K562 (cell line): ENCODE measurements at regions not wholly inside any gene's neighbourhood (a gene's known extent, or its start where the extent isn't known, plus 50 kb on each side); places are given as distances from the start of the nearest gene placed in this dataset.

ENCODE experiments used
- ATAC-seq: fragments of 200-7000 bp; cut with Tn5 transposase; 3 replicates; pipeline ENCODE4 v1.9.1; 2020; ENCODE audit warnings: moderate library complexity
- BruUV-seq: library from RNA; stranded (reverse); fragments of 400-500 nt; replicated peaks from 2 replicates; lab custom pipeline; 2021; lab: Mats Ljungman, UMichigan
- CTCF ChIA-PET: fragments of 300-600 bp; formaldehyde crosslinking; extraction: SDS; loops from one replicate; lab custom pipeline; 2021; ENCODE audit warnings: low intra/inter-chr PET ratio; lab: Yijun Ruan, JAX
- POLR2A ChIA-PET: fragments of 300-600, 350-650 bp; sonication (Branson Sonifier 250); formaldehyde crosslinking; extraction: SDS; loops from one replicate; lab custom pipeline; 2021; ENCODE audit warnings: antibody characterized with exemption, inconsistent platforms; lab: Yijun Ruan, JAX
- DNase-seq, 4 experiments: peaks; one replicate each; pipeline versions ENCODE4 v3.0.0 to v3.0.0-alpha.2; 2011 to 2018; ENCODE audit warnings: low spot score in 3 of 4, mixed read lengths in 3 of 4; ENCODE audit errors: extremely low read depth in 1 of 4
- FAIRE-seq: peaks from 2 replicates; lab custom pipeline; 2011; peaks lifted over from hg19 to GRCh38; lab: Jason Lieb, UNC
- H2AFZ ChIP-seq: 2 replicates; pipeline ENCODE4 v1.6.0; 2011; ENCODE audit warnings: low read depth, low read length, control low read depth, inconsistent platforms
- H3K27ac ChIP-seq: fragments of 200-600 bp; 3 replicates; pipeline ENCODE4 v1.8.0; 2011; ENCODE audit warnings: low read depth, mild to moderate bottlenecking, control low read depth, inconsistent platforms, low read length, moderate library complexity, mixed read lengths; ENCODE audit errors: extremely low read depth
- H3K27me3 ChIP-seq, 2 experiments: fragments of 300-600 bp in 1 of 2; 2 replicates in 1 of 2; 3 replicates in 1 of 2; pipeline versions ENCODE4 v1.6.0 to v1.8.0; 2011; ENCODE audit warnings: inconsistent platforms in 2 of 2, low read length in 2 of 2, mild to moderate bottlenecking in 1 of 2, mixed read lengths in 1 of 2, moderate library complexity in 1 of 2; ENCODE audit not compliant: control insufficient read depth in 2 of 2, insufficient read depth in 2 of 2
- H3K36me3 ChIP-seq: fragments of 300-600 bp; 3 replicates; pipeline ENCODE4 v1.8.0; 2011; ENCODE audit warnings: mild to moderate bottlenecking, low read length, inconsistent platforms; ENCODE audit not compliant: control insufficient read depth, insufficient read depth
- H3K4me1 ChIP-seq, 2 experiments: fragments of 200-600 bp in 1 of 2; replicated peaks in 1 of 2; 2 replicates in 1 of 2; 3 replicates in 1 of 2; pipeline versions ENCODE4 v1.5.1 to v1.8.0; 2011; ENCODE audit warnings: inconsistent platforms in 2 of 2, low read length in 2 of 2, mild to moderate bottlenecking in 1 of 2, mixed read lengths in 1 of 2, moderate library complexity in 1 of 2; ENCODE audit not compliant: control insufficient read depth in 2 of 2, insufficient read depth in 2 of 2
- H3K4me2 ChIP-seq: 2 replicates; pipeline ENCODE4 v1.6.1; 2011; ENCODE audit warnings: low read length, control low read depth, inconsistent platforms, mixed read lengths; ENCODE audit not compliant: insufficient read depth
- H3K4me3 ChIP-seq: fragments of 200-600 bp; sonication (generic), shearing (Covaris generic); 2 replicates; pipeline ENCODE4 v1.5.1; 2016; ENCODE audit warnings: control low read depth, inconsistent platforms
- H3K79me2 ChIP-seq: fragments of 200-600 bp; 3 replicates; pipeline ENCODE4 v1.8.0; 2011; ENCODE audit warnings: low read length, inconsistent platforms; ENCODE audit not compliant: control insufficient read depth, insufficient read depth
- H3K9ac ChIP-seq, 2 experiments: 2 replicates each; pipeline versions ENCODE4 v1.6.0 to v1.6.1; 2011; ENCODE audit warnings: low read depth in 2 of 2, low read length in 2 of 2, control low read depth in 1 of 2, inconsistent platforms in 1 of 2, mild to moderate bottlenecking in 1 of 2, mixed read lengths in 1 of 2; ENCODE audit not compliant: insufficient read depth in 1 of 2
- H3K9me1 ChIP-seq: one replicate; pipeline ENCODE4 v1.6.0; 2011; ENCODE audit warnings: inconsistent platforms, mild to moderate bottlenecking, low read length, moderate library complexity; ENCODE audit not compliant: control insufficient read depth, insufficient read depth
- H3K9me3 ChIP-seq: replicated peaks from 2 replicates; pipeline ENCODE4 v1.5.1; 2011; ENCODE audit warnings: low read depth, low read length, inconsistent platforms; ENCODE audit not compliant: control insufficient read depth, insufficient read depth
- H4K20me1 ChIP-seq: replicated peaks from 2 replicates; pipeline ENCODE4 v1.6.1; 2011; ENCODE audit warnings: low read length, inconsistent platforms, mixed read lengths; ENCODE audit not compliant: control insufficient read depth, insufficient read depth
- CBFA2T3 ChIP-seq: fragments of 450-650 bp; IDR thresholded peaks from 2 replicates; pipeline ENCODE4 v1.6.1; 2017
- DIDO1 ChIP-seq: fragments of 450-650 bp; IDR thresholded peaks from 2 replicates; pipeline ENCODE4 v1.6.1; 2016; ENCODE audit warnings: low read depth, missing biosample characterization, missing genetic modification characterization
- ELF1 ChIP-seq: fragments of 200-800 bp; sonication (Bioruptor generic); IDR thresholded peaks from 2 replicates; pipeline ENCODE4 v1.6.1; 2016; ENCODE audit warnings: missing genetic modification characterization, missing compliant biosample characterization
- HMG20B ChIP-seq: fragments of 250-450 bp; sonication (Bioruptor Pico); IDR thresholded peaks from 2 replicates; pipeline ENCODE4 v1.5.0; 2021; ENCODE audit warnings: mild to moderate bottlenecking
- HNRNPH1 ChIP-seq: fragments of 200-400 bp; formaldehyde crosslinking; optimal IDR thresholded peaks from 2 replicates; pipeline ENCODE3; 2017; ENCODE audit warnings: low read depth, mild to moderate bottlenecking, low read length, moderate library complexity
- IFI16 ChIP-seq: fragments of 250-450 bp; sonication (Bioruptor Pico); IDR thresholded peaks from 2 replicates; pipeline ENCODE4 v2.1.2; 2022; ENCODE audit warnings: mild to moderate bottlenecking, inconsistent platforms
- NR2C1 ChIP-seq, 2 experiments: fragments of 450-650 bp; IDR thresholded peaks; 2 replicates each; pipeline ENCODE4 v1.6.1; 2017; ENCODE audit warnings: mild to moderate bottlenecking in 2 of 2, antibody characterized with exemption in 1 of 2, inconsistent platforms in 1 of 2, missing compliant biosample characterization in 1 of 2, missing genetic modification characterization in 1 of 2
- PREB ChIP-seq: sonication (generic); formaldehyde crosslinking; IDR thresholded peaks from 2 replicates; pipeline ENCODE4 v1.8.1; 2023; ENCODE audit warnings: mild to moderate bottlenecking, missing genetic modification reagents
- PTRF ChIP-seq: fragments of 450-650 bp; IDR thresholded peaks from 2 replicates; pipeline ENCODE4 v1.6.1; 2016; ENCODE audit warnings: mild to moderate bottlenecking, missing genetic modification characterization, missing compliant biosample characterization
- TBL1XR1 ChIP-seq, 2 experiments: IDR thresholded peaks; 2 replicates each; pipeline ENCODE4 v1.6.1; 2012; ENCODE audit warnings: improper control_type of control experiment in 2 of 2, low read length in 2 of 2, mild to moderate bottlenecking in 1 of 2
- TSC22D4 ChIP-seq: fragments of 450-650 bp; IDR thresholded peaks from 2 replicates; pipeline ENCODE4 v1.6.1; 2016; ENCODE audit warnings: missing genetic modification characterization, missing biosample characterization, control low read depth
- ZKSCAN3 ChIP-seq: fragments of 250-450 bp; sonication (Bioruptor Pico); IDR thresholded peaks from 2 replicates; pipeline ENCODE4 v1.4.0; 2020
- ZKSCAN8 ChIP-seq: fragments of 200-800 bp; sonication (Bioruptor generic); IDR thresholded peaks from 2 replicates; pipeline ENCODE4 v1.6.1; 2016; ENCODE audit warnings: missing genetic modification characterization, missing compliant biosample characterization
- ZNF3 ChIP-seq: fragments of 250-450 bp; sonication (Bioruptor Pico); IDR thresholded peaks from 2 replicates; pipeline ENCODE4 v1.5.0; 2021; ENCODE audit warnings: mild to moderate bottlenecking, moderate library complexity
- ZNF586 ChIP-seq: fragments of 450-650 bp; formaldehyde crosslinking; conservative IDR thresholded peaks from 2 replicates; pipeline ENCODE4 v1.4.0; 2020; ENCODE audit warnings: mild to moderate bottlenecking, moderate library complexity
- WGBS: fragments of 100-300 bp; shearing (Covaris generic); methylation state at CpG from one replicate; pipeline ENCODE4 v1.1.6; 2016; ENCODE audit warnings: low coverage, mixed read lengths; ENCODE audit not compliant: insufficient coverage; ENCODE audit errors: missing lambda C conversion rate; 5-methylcytosine and 5-hydroxymethylcytosine counted together
- in situ Hi-C: fragments of 300-500 bp; cut with MboI; formaldehyde crosslinking; loops from 4 replicates; pipeline ENCODE4 v1.15.0; 2018; ENCODE audit warnings: inconsistent platforms, mixed read lengths
- intact Hi-C: fragments of 100-400 bp; cut with micrococcal nuclease; formaldehyde crosslinking; loops from 2 replicates; pipeline ENCODE4 v1.14.2; 2022
- TF ChIP-seq, protein P1 (sequence below): sonication (generic); formaldehyde crosslinking; IDR thresholded peaks from 2 replicates; pipeline ENCODE4 v1.8.1; 2022; ENCODE audit warnings: missing genetic modification reagents
- TF ChIP-seq, protein P2 (sequence below): fragments of 250-450 bp; sonication (Bioruptor Pico); IDR thresholded peaks from 2 replicates; pipeline ENCODE4 v1.8.0; 2022; ENCODE audit warnings: moderate library complexity, mild to moderate bottlenecking, inconsistent platforms

DNA sequence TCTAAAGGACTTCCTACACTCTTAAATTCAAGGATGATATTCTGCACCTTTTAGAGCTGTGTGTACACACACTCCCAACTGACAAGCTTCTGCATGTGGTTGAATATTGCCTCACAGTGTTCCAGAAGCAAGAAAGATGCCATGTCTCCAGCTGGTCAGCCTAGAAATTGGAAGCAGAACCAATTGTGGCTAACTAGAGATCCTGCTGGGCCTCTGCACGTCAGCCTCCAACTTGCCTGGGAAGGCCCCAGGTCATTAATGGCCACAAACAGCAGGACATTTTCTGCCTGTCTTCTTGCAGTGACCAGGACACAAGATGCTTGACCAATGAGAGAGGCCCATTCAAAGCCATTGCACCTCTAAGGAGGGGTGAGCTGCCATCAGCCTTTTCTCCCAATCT is 571.9 kb upstream of the BRINP1 start:
- FAIRE-seq, result no peak
- H3K27me3 ChIP-seq, result no peaks in the 10 kb centered on the region
- no peak for ATAC-seq
- intact Hi-C loops (no loop called here), in situ Hi-C loops (no loop called here)
- H3K79me2 ChIP-seq, result no peaks in the 10 kb centered on the region
- 7% methylated on average over 1 of the region's 1 CpG for WGBS
- no peak for DNase-seq
- no peak overlapping the region for H3K4me3 ChIP-seq
- no peak overlapping the region for H3K9ac ChIP-seq
- H2AFZ ChIP-seq, result no peak overlapping the region
- no TSS peak for BruUV-seq
- ChIA-PET POLR2A (no interaction called here), CTCF (no interaction called here)
- H4K20me1 ChIP-seq, result no peaks in the 10 kb centered on the region
- no peaks in the 10 kb centered on the region for H3K36me3 ChIP-seq
- H3K9me1 ChIP-seq, result no peaks in the 10 kb centered on the region
- H3K27ac ChIP-seq, result no peak overlapping the region
- no peaks in the 10 kb centered on the region for H3K9me3 ChIP-seq
- H3K4me2 ChIP-seq, result no peak overlapping the region
- TF ChIP-seq TSC22D4 (no peak), ELF1 (tag) (no peak), ZNF586 (CRISPR knock-in tag) (no peak), IFI16 (CRISPR knock-in tag) (no peak), ZKSCAN3 (no peak), PTRF (no peak), TBL1XR1 (IDR thresholded peaks at IDR 0.05; ENCODE audit: low read length in 2 of 2) (no peak), HNRNPH1 (no peak), HMG20B (no peak), ZNF3 (CRISPR knock-in tag) (no peak), PREB (CRISPR knock-in tag) (no peak), ZKSCAN8 (CRISPR knock-in tag) (no peak), CBFA2T3 (no peak), DIDO1 (tag) (no peak), NR2C1 (IDR thresholded peaks at IDR 0.05) (no peak), NR2C1 (tag; IDR thresholded peaks at IDR 0.05) (no peak)
- TF ChIP-seq, protein P1, sequence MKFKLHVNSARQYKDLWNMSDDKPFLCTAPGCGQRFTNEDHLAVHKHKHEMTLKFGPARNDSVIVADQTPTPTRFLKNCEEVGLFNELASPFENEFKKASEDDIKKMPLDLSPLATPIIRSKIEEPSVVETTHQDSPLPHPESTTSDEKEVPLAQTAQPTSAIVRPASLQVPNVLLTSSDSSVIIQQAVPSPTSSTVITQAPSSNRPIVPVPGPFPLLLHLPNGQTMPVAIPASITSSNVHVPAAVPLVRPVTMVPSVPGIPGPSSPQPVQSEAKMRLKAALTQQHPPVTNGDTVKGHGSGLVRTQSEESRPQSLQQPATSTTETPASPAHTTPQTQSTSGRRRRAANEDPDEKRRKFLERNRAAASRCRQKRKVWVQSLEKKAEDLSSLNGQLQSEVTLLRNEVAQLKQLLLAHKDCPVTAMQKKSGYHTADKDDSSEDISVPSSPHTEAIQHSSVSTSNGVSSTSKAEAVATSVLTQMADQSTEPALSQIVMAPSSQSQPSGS, result no peak
- TF ChIP-seq, protein P2, sequence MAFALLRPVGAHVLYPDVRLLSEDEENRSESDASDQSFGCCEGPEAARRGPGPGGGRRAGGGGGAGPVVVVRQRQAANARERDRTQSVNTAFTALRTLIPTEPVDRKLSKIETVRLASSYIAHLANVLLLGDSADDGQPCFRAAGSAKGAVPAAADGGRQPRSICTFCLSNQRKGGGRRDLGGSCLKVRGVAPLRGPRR (CRISPR knock-in tag), result no peak
- no peaks in the 10 kb centered on the region for H3K4me1 ChIP-seq
